ENCODE measurements at regions not wholly inside any gene's neighbourhood (a gene's known extent, or its start where the extent isn't known, plus 50 kb on each side); places are given as distances from the start of the nearest gene placed in this dataset.

DNA sequence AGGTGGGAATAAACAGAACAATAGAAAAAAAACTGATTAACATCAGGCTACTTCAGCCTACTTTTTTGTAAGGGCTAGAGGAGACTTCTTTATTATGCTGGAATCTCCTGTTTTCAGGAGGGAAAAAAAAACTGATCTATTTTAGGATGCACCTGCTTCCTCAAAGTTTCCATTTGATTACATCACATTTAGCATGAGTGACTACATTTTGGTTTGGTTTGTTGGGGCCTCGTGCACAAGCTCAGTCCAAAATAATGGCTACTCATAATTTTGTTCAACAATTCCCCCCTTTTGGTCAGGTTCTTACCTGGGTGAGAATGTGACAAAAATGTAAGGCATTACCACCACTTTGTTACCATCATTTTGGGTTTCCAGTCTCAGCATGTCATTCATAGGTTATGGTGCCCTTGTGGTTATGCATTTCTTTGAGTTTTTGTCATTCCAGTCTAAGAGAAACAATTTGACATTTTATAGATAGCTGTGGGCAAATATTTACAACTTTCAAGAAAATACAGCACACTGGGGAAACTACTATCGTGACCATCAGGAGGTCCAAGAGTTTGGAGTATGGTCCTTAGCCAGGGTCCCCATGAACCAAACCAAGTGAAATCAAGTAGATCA, 93.6 kb upstream of the ATP11B start:
- no peak for DNase-seq (ENCODE audit: extremely low read depth in 1 of 2, low read depth in 1 of 2)

DNA sequence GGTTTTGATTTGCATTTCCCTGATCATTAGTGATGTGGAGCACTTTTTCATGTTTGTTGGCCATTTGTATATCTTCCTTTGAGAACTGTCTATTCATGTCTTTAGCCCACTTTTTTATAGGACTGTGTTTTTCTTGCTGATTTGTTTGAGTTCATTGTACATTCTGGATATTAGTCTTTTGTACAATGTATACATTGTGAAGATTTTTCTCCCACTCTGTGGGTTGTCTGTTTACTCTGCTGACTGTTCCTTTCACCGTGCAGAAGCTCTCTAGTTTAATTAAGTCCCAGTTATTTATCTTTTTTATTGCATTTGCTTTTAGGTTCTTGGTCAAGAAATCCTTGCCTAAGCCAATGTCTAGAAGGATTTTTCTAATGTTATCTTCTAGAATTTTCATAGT, 91.1 kb upstream of the ATP11B start:
- no peak for DNase-seq (ENCODE audit: extremely low read depth in 1 of 2, low read depth in 1 of 2)

DNA sequence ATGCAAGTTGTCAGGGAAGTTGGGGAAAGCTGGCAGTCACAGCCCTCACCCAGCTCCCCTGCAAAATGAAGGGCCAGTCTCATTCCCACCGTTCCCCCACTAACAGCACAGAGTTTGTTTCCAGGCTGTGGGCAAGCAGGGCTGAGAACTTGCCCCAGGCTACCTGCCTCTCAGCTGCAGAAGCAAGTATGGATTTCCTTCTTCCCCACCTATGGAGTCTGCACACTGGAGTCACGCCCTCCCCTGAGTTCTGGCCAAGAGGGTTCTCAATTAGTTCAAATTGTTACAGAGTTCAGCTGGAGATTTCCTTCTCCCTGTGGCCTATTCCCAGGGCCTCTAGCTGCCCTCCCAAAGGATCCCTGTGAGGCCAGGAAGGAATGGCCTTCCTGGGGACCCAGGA, 90.1 kb upstream of the ATP11B start:
- DNase-seq (ENCODE audit: extremely low read depth in 1 of 2, low read depth in 1 of 2), result no peak

DNA sequence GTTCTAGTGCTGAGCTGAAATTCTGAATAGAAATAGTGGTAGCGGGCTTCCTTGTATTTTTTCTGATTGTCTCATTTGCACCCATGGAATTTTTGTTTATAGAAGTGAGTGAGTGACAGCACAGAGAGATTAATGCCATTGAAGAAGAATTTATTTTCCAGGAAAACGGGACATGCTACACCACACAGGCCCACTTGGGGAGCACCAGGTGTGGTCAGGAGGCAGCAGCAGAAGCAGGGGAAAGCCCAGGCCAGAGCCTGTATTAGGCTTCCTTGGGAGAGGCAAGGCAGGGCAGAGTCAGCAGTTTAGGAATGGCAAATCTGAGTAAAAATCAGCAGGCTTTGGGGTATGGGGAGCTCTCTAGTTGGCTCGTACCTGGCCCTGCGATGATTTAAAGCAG, 88.4 kb upstream of the ATP11B start:
- no peak for DNase-seq (ENCODE audit: extremely low read depth in 1 of 2, low read depth in 1 of 2)

DNA sequence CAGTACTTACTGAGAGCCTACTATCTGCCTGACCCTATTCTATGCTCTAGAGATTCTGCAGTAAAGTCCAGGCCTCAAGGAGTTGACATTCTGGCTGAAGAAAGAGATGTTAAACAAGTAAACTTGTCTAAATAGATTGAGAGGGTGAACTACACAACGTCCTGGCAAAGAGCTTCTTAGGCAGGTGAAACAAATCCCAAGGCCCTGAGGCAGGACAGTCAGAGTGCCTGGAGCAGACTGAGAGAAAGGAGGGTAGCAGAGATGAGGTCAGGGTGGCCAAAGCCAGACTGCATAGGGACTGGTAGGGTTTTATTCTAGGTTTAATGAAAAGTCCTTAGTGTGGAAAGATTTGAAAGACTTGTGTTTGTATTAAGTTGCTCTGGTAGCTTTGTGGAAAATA, 84.5 kb upstream of the ATP11B start:
- no peak for DNase-seq (ENCODE audit: extremely low read depth in 1 of 2, low read depth in 1 of 2)

DNA sequence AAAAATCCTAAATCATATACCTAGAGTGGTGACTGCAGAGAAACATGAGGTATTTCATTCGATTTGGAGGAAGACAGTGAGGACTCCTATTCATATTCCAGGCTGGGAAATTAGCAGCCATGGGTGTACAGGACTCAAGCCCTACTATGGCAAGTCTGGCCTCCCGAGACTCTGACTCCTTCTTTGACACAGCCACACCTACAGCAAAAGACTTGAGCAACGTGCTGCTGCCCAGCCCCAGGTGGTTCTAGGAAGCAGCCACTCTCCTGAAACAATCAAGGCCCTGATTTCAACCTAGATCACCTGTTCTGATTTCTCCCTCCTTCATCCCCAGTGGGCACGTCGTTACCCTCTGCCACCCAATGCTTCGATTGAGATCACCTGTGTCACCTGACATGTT, 84.0 kb upstream of the ATP11B start:
- no peak for DNase-seq (ENCODE audit: extremely low read depth in 1 of 2, low read depth in 1 of 2)

DNA sequence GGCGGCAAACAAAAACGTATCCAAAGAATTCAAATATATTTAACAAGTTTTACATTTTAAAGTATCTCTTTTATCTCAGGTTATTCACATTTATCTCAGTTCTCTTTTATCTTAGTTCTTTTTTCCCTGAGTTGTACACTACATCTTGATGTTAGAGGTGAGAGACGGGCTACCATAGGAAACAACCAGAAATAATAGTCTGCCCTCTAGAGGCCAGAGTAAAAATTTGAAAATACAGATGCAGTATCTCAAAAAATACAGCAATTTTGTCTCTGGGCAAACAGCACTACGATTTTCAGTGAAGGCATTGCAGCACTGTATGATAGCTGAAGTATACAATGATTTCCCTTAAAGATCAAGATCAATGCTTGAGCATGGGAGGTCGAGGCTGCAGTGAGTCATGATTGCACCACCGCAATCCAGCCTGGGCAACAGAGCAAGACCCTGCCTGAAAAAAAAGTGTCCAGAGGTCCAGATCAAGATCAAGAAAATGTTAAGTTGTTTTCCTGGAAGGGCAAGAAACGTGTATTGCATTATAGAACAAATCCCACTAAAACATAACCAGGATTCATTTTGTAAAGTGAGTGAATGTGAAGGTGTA, 82.6 kb upstream of the ATP11B start:
- no peak for DNase-seq (ENCODE audit: extremely low read depth in 1 of 2, low read depth in 1 of 2)

DNA sequence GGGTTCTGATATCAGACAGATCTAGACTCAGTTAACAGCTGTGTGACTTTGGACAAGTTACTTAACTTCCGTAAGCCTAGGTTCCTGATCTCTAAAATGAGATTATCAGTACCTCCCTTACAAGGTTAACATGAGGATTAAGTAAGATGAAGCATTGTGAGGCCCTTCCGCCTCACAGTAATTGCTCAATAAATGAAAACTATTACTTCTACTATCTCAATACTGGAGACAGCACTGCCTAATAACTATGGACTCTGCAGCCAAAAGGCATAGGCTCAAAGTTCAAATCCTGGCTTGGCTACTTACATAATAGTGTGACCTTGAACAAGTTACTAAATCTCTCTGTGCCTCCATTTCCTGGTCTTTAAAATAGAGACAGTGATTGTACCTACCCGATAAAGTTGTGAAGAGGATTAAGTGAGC, 82.0 kb upstream of the ATP11B start:
- DNase-seq (ENCODE audit: extremely low read depth in 1 of 2, low read depth in 1 of 2), result no peak

DNA sequence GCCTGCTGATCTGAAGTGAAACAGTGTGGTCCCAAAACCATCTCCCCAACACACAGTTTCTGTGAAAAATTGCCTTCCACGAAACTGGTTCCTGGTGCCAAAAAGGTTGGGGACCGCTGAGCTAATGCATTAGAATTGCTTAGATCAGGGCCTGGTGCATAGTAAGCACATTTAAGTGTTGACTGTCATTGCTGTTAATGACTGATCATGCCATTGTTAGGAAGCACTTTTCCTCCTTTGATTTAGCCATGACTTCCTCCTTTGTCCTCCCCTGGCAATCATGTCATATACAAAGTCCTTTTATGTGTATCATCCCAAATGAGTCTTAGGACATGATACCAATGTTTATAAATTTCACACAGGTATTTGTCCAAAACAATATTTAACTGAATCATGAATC, 81.5 kb upstream of the ATP11B start:
- no peak for DNase-seq (ENCODE audit: extremely low read depth in 1 of 2, low read depth in 1 of 2)

DNA sequence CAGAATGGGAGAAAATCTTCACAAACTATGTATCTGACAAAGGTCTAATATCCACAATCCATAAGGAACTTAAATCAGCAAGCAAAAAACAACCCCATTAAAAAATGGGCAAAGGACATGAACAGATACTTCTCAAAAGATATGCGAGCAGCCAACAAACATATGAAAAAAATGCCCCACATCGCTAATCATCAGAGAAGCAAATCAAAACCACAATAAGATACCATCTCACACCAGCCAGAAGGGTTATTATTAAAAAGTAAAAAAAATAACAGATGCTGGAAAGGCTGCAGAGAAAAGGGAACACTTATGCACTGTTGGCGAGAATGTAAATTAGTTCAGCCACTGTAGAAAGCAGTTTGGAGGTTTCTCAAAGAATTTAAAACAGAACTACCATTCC, 80.2 kb upstream of the ATP11B start:
- DNase-seq (ENCODE audit: extremely low read depth in 1 of 2, low read depth in 1 of 2), result no peak

DNA sequence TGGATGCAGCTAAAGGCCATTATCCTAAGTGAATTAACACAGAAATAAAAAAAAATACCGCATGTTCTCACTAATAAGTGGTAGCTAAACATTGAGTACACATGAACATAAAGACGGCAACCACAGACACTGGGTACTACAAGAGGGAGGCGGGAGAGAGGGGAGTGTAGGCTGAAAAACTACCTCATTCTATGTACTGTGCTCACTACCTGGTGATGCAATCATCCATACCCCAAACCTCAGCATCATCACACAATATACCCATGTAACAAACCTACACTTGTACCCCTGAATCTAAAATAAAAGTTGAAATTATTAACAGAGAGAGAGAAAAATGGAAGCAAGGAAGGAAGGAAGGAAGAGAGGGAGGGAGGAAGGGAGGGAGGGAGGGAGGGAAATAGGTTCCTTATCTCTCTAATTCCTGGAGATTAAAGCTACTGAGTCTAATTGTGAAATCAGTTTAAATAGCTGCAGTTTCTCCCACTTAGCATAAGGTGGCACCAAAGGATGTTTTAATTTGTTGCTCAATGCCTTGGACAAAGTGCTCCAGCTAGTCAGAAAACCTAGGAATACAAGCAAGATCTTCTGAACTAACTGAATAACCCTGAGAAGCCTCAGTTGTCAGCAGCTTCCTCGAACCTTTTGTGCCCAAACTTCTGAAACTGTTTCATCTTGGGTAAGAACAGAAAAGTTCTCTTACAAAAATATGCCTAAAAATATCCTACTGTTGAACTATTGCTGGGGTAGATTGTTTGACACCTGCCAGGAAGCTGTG, 79.4 kb upstream of the ATP11B start:
- DNase-seq (ENCODE audit: extremely low read depth in 1 of 2, low read depth in 1 of 2), result no peak

DNA sequence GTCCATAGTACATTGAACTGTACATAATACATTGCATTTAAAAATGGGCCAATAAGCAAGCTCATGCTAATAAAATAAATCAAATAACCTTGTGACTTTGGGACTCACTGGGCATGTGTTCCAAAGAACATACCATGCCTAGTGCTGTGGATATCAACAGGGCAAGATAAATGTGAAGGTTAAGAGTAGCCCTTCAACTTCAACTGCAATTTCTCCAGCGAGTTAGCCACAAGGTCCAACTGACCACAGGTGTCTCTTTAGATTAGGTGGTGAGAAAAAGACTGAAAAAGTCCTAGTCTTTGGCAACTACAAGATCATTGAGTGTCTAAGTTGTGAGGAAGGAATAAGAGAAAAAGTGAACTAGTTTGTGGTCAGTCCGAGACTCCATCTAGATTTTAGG, 78.3 kb upstream of the ATP11B start:
- DNase-seq (ENCODE audit: extremely low read depth in 1 of 2, low read depth in 1 of 2), result no peak

DNA sequence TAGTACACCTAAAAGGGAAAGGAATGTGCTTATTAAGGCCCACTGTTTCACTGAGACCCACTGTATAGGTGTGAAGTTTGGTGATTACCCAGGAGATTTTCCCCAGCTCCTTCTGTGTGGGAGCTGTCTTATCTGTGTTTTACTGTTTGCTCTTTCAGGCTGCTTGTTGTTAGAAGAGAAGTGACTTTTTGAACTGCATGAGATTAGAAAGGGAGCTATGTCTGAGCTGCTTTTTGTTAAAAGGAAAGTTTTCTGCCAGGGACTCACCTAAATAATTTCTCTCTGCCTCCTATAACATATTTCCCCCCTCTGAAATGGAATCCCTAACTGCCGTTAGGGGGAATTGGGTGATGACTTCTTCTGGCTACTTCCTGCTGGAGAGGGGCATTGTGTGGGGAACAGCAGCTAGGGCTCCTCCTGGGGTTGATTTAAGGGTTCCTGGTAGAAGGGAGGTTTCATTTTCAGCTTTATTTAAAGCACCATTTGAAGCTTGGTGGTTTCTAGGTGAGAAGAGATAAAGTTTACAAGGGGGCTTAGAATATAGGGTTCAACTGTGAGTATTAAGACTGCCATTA, 77.1 kb upstream of the ATP11B start:
- no peak for DNase-seq (ENCODE audit: extremely low read depth in 1 of 2, low read depth in 1 of 2)

DNA sequence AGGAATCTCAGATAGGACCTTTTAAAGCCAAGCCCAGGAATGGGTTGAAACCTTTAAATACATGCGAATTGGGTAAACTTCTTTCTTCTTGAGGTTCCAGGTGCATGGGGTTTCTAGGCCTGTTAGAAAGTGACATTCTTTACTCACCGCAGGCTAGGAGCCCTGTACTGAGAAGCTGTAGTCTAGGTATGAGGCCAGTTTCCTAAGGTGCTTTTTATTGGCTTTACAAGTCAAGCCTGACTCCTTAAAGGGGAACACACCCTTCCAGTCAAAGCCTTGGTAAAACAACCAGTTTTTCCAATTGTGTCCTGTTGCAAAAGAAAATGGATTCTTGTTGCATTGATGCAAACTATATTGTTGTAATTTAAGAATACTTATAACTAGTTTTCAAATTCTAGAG, 76.1 kb upstream of the ATP11B start:
- no peak for DNase-seq (ENCODE audit: extremely low read depth in 1 of 2, low read depth in 1 of 2)

DNA sequence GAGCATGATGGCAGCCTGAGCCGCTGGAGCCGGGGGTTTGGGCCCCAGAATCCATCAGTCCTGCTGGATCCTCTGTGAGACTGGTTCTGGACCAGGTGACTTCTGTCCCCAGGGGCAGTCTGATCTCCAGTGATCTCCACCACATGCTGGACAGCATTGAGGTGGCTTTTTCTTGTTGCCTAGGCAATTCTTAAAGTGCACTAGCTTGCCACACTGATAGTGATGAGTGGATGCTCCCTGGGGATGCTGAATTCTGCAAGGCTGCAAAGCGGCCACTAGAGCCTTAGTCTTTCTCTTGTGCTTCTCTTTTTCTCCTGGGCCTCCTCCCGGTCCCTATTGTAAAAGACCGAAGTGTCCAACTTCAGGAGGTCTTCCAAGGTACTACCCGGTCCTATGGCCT, 70.4 kb upstream of the ATP11B start:
- no peak for DNase-seq (ENCODE audit: extremely low read depth in 1 of 2, low read depth in 1 of 2)

DNA sequence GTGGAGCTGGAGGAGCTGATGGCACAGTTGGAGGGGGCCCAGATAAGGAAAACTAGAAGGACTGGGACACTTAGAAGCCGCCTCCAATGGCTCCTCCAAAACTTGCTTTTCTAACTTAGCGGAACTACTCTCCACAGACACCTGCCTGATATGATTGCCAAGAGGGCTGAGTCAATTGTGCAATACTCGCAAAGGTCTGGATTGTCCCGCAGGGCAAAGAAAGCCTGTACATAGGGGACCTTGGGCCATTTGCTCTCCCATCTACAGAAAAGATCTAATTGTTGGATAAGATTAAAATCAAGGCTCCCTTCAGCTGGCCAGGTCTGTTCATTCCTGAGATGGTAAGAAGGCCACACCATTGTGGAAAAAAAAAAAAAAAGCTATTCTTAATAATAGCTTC, 69.7 kb upstream of the ATP11B start:
- no peak for DNase-seq (ENCODE audit: extremely low read depth in 1 of 2, low read depth in 1 of 2)

DNA sequence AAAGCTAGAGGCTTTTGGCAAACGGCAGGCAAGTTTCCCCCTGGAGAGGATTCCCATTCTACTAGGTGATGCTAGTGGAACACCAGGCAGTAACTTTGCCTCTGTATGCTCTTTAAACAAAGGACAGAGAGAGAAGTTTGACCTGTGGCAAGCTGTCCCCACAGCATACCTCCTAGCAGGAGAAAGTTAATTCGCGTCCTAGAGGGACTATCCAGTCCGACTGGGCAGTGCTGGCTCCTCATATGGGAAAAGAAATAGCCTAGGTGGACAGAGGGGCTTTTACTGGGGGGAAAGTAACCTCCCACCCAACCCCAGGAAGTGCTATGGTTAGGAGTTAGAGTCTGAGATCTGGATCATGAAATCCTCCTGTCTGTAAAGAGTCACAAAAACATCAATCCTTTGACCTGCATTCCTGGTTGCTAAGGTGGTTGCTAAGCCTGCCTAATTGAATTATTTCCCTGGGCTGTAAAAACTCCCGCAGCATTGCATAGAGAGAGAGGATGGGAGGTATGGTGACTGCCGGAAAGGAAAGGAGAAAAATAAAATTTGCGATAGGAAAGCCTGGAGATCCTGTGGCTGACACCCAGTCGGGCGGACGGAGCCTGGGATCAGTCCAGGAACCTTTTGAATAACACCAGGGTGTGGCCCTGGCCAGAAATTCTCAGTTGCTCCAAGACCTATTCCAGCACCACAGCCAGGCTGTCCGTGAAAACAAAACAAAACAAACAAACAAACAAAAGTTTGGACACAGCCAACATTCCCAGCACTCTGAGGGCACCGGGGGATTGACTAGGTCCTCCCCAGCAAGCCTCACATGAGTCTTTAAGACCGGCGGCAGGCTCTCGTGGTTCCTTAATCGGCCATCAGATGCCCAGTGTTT, 67.7 kb upstream of the ATP11B start:
- DNase-seq (ENCODE audit: extremely low read depth in 1 of 2, low read depth in 1 of 2), result no peak

DNA sequence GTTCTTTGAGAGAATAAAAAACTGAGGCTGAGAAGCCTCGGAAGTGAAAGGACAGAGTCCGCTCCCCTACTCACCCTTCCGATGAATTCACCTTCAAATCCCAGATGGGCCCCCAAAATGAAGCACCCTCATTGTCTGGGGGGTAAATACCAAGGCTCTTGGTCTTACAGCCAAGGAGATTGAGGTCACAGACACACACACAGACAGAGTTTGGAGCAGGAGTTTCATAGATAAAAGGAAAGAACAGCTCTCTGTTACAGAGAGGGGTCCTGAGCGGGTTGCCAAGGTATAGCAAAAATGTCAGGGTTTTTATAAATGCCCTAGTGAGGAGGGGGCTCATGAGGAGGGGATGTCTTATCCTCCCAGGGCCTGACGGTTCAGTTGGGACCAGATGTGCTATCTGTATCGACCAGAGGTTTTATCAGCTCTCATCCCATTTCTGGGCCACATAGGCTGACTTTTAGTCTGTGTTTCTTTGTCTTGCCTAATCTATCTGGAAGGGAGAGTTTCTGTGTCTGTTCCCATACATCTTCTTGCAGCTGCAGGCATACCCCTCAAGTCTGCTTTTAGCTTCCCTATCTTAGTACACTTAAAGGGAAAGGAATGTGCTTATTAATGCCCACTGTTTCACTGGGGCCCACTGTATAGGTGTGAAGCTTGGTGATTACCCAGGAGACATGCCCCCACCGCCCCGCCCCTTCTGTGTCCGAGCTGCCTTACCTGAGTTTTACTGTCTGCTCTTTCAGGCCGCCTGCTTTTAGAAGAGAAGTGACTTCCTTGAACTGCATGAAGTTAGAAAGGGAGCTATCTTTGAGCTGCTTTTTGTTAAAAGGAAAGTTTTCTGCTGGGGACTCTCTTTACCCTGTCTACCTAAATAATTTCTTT, 66.8 kb upstream of the ATP11B start:
- no peak for DNase-seq (ENCODE audit: extremely low read depth in 1 of 2, low read depth in 1 of 2)

DNA sequence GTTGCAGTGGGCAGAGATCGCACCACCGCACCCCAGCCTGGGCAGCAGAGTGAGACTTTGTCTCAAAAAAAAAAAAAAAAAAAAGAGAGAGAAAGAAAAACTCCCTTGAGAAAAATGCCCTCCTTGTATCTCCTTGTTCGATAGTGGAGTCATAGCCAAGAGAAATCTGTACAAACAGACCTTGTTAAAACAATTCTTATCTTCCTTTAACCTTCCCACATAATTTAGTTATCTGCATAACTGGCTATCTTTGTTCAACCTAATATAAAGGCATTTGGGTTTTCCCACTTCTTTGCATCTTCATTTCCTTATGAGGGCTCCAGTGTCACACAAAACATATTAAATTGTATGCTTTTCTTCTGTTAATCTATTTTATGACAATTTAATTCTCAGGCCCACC, 65.1 kb upstream of the ATP11B start:
- no peak for DNase-seq (ENCODE audit: extremely low read depth in 1 of 2, low read depth in 1 of 2)
